Uterus (tissue), 2 donors: ENCODE measurements at regions not wholly inside any gene's neighbourhood (a gene's known extent, or its start where the extent isn't known, plus 50 kb on each side); places are given as distances from the start of the nearest gene placed in this dataset.

Source experiments
- POLR2A ChIP-seq, 2 donors: fragments of 450-650 bp; IDR thresholded peaks; one replicate each; pipeline ENCODE4 v1.6.1; 2016; ENCODE audit warnings: antibody characterized with exemption in 2 of 2, mild to moderate bottlenecking in 1 of 2, moderate library complexity in 1 of 2
- TF ChIP-seq, protein P1 (sequence below), 4 experiments: fragments of 200-600 bp in 2 of 4; fragments of 450-650 bp in 2 of 4; sonication (generic) in 2 of 4; IDR thresholded peaks; one replicate each; pipeline ENCODE4 v1.5.1; 2016 to 2019; ENCODE audit warnings: antibody characterized with exemption in 4 of 4, mild to moderate bottlenecking in 2 of 4, moderate library complexity in 1 of 4

DNA sequence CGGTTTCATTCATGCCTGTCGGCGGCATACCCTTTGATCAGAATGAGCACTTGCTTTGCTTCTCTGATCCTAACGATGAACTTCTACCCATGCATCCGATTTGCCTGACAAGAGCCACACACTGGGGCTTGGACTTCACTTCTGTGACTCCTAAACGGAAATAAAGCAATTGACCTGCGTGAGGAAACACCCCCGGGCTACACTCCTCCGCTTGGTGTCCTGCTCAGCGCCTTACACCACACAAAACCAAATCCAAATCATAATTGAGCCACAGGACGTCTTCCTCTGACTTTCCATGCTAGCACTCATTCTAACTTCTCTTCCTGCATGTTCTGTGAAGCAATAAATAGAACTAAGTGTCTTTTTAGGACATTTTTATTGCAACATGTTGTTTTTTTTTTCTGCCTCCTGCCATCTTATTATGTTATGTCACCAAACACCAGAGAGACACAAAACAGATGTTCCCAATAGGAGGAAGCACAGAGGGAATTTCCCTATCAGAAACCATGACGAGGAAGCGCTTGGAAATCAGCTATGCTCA lies 110.8 kb upstream of the FAM9B start:
- TF ChIP-seq, protein P1, sequence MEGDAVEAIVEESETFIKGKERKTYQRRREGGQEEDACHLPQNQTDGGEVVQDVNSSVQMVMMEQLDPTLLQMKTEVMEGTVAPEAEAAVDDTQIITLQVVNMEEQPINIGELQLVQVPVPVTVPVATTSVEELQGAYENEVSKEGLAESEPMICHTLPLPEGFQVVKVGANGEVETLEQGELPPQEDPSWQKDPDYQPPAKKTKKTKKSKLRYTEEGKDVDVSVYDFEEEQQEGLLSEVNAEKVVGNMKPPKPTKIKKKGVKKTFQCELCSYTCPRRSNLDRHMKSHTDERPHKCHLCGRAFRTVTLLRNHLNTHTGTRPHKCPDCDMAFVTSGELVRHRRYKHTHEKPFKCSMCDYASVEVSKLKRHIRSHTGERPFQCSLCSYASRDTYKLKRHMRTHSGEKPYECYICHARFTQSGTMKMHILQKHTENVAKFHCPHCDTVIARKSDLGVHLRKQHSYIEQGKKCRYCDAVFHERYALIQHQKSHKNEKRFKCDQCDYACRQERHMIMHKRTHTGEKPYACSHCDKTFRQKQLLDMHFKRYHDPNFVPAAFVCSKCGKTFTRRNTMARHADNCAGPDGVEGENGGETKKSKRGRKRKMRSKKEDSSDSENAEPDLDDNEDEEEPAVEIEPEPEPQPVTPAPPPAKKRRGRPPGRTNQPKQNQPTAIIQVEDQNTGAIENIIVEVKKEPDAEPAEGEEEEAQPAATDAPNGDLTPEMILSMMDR (IDR thresholded peaks at IDR 0.05): no peak
- TF ChIP-seq POLR2A (IDR thresholded peaks at IDR 0.05): no peak
